Liver (tissue), 8 donors: ENCODE measurements at regions not wholly inside any gene's neighbourhood (a gene's known extent, or its start where the extent isn't known, plus 50 kb on each side); places are given as distances from the start of the nearest gene placed in this dataset.

Experiments
- DNase-seq: peaks from one replicate; pipeline ENCODE4 v3.0.0-alpha.2; 2017; ENCODE audit warnings: low spot score
- H3K27ac ChIP-seq, 2 donors: one replicate each; pipeline ENCODE4 v1.7.0; 2013; ENCODE audit warnings: inconsistent platforms in 2 of 2, low read length in 2 of 2, control low read depth in 1 of 2, low read depth in 1 of 2, mild to moderate bottlenecking in 1 of 2
- H3K27me3 ChIP-seq, 4 donors: one replicate each; pipeline versions ENCODE4 v1.6.1 to v1.7.0; 2013; ENCODE audit warnings: low read length in 3 of 4, inconsistent platforms in 1 of 4, mild to moderate bottlenecking in 1 of 4, moderate library complexity in 1 of 4; ENCODE audit not compliant: control insufficient read depth in 4 of 4, insufficient read depth in 4 of 4
- H3K36me3 ChIP-seq, 4 donors: one replicate each; pipeline versions ENCODE4 v1.6.1 to v1.7.0; 2013; ENCODE audit warnings: low read length in 3 of 4, mild to moderate bottlenecking in 3 of 4, low read depth in 1 of 4, moderate library complexity in 1 of 4; ENCODE audit not compliant: control insufficient read depth in 4 of 4, insufficient read depth in 3 of 4
- H3K4me1 ChIP-seq, 4 donors: one replicate each; pipeline versions ENCODE4 v1.6.1 to v1.7.0; 2013; ENCODE audit warnings: low read length in 3 of 4, mild to moderate bottlenecking in 3 of 4, moderate library complexity in 1 of 4; ENCODE audit not compliant: control insufficient read depth in 4 of 4, insufficient read depth in 4 of 4
- H3K4me3 ChIP-seq, 3 donors: one replicate each; pipeline versions ENCODE4 v1.6.1 to v1.7.0; 2013; ENCODE audit warnings: low read length in 3 of 3, control low read depth in 1 of 3, low read depth in 1 of 3, mild to moderate bottlenecking in 1 of 3
- H3K9ac ChIP-seq, 2 donors: one replicate each; pipeline ENCODE4 v1.7.0; 2013; ENCODE audit warnings: low read length in 2 of 2, mild to moderate bottlenecking in 2 of 2, moderate library complexity in 2 of 2, control low read depth in 1 of 2, low read depth in 1 of 2
- H3K9me3 ChIP-seq, 4 donors: one replicate each; pipeline versions ENCODE4 v1.6.1 to v1.7.0; 2013; ENCODE audit warnings: low read length in 3 of 4; ENCODE audit not compliant: control insufficient read depth in 4 of 4
- CTCF ChIP-seq: fragments of 150-350 bp; IDR thresholded peaks from 2 replicates; pipeline ENCODE4 v1.5.1; 2017; ENCODE audit warnings: improper control_type of control experiment, low read depth, low read length; ENCODE audit not compliant: missing input control
- EGR1 ChIP-seq, 2 donors: IDR thresholded peaks; 2 replicates each; pipeline ENCODE4 v1.6.1; 2016 to 2018; ENCODE audit warnings: antibody characterized with exemption in 2 of 2, low read depth in 2 of 2
- FOXA1 ChIP-seq: IDR thresholded peaks from 2 replicates; pipeline ENCODE4 v1.6.1; 2016; ENCODE audit warnings: antibody characterized with exemption
- FOXA2 ChIP-seq: IDR thresholded peaks from 2 replicates; pipeline ENCODE4 v1.6.1; 2016; ENCODE audit warnings: antibody characterized with exemption
- GABPA ChIP-seq, 2 donors: IDR thresholded peaks in 1 of 2; conservative IDR thresholded peaks in 1 of 2; 2 replicates each; pipeline ENCODE4 v1.6.1; 2016; ENCODE audit warnings: antibody characterized with exemption in 2 of 2, mild to moderate bottlenecking in 1 of 2, moderate library complexity in 1 of 2
- HNF4A ChIP-seq, 2 donors: conservative IDR thresholded peaks; 2 replicates each; pipeline ENCODE4 v1.6.1; 2016; ENCODE audit warnings: antibody characterized with exemption in 2 of 2, mild to moderate bottlenecking in 2 of 2
- HNF4G ChIP-seq: IDR thresholded peaks from 2 replicates; pipeline ENCODE4 v1.6.1; 2016; ENCODE audit warnings: antibody characterized with exemption
- JUND ChIP-seq, 2 donors: IDR thresholded peaks; 2 replicates each; pipeline ENCODE4 v1.6.1; 2016; ENCODE audit warnings: antibody characterized with exemption in 2 of 2
- NR2F2 ChIP-seq: IDR thresholded peaks from 2 replicates; pipeline ENCODE4 v1.6.1; 2016; ENCODE audit warnings: antibody characterized with exemption
- RAD21 ChIP-seq, 2 donors: IDR thresholded peaks; 2 replicates each; pipeline ENCODE4 v1.6.1; 2016; ENCODE audit warnings: antibody characterized with exemption in 2 of 2, mild to moderate bottlenecking in 2 of 2
- REST ChIP-seq: IDR thresholded peaks from 2 replicates; pipeline ENCODE4 v1.6.1; 2016; ENCODE audit warnings: antibody characterized with exemption, mild to moderate bottlenecking
- RXRA ChIP-seq, 2 donors: IDR thresholded peaks; 2 replicates each; pipeline ENCODE4 v1.6.1; 2017 to 2018; ENCODE audit warnings: antibody characterized with exemption in 2 of 2, mild to moderate bottlenecking in 1 of 2
- SP1 ChIP-seq: IDR thresholded peaks from 2 replicates; pipeline ENCODE4 v1.6.1; 2018; ENCODE audit warnings: antibody characterized with exemption, mild to moderate bottlenecking
- TAF1 ChIP-seq: conservative IDR thresholded peaks from 2 replicates; pipeline ENCODE4 v1.6.1; 2016; ENCODE audit warnings: antibody characterized with exemption, mild to moderate bottlenecking
- YY1 ChIP-seq: IDR thresholded peaks from 2 replicates; pipeline ENCODE4 v1.6.1; 2016; ENCODE audit warnings: antibody characterized with exemption, mild to moderate bottlenecking
- WGBS: extraction: QIAGEN DNeasy Blood & Tissue Kit; methylation state at CpG from one replicate; pipeline ENCODE4 v1.1.7; 2013; 5-methylcytosine and 5-hydroxymethylcytosine counted together
- TF ChIP-seq, protein P1 (sequence below): IDR thresholded peaks from 2 replicates; pipeline ENCODE4 v1.6.1; 2016; ENCODE audit warnings: antibody characterized with exemption
- TF ChIP-seq, protein P2 (sequence below): IDR thresholded peaks from 2 replicates; pipeline ENCODE4 v1.6.1; 2016; ENCODE audit warnings: antibody characterized with exemption
- TF ChIP-seq, protein P3 (sequence below): IDR thresholded peaks from 2 replicates; pipeline ENCODE4 v1.6.1; 2016; ENCODE audit warnings: antibody characterized with exemption
- donor health status: healthy.
- donor health status: healthy.
- donor health status: healthy.
- donor health status: healthy.
- donor health status: healthy.

GRCh38 chr4:58688568-58688967 lies 1578.4 kb upstream of the IGFBP7 start:
- no peaks in the 10 kb centered on the region for H3K4me1 ChIP-seq
- H3K27ac ChIP-seq, result no peak overlapping the region
- H3K9ac ChIP-seq, result no peak overlapping the region
- no peak overlapping the region for H3K4me3 ChIP-seq
- no peaks in the 10 kb centered on the region for H3K27me3 ChIP-seq
- TF ChIP-seq SP1, result no peak
- no peak for TF ChIP-seq HNF4A (conservative IDR thresholded peaks at IDR 0.05)
- TF ChIP-seq, protein P1, sequence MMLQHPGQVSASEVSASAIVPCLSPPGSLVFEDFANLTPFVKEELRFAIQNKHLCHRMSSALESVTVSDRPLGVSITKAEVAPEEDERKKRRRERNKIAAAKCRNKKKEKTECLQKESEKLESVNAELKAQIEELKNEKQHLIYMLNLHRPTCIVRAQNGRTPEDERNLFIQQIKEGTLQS, result no peak
- no peak for TF ChIP-seq FOXA1
- no peak for TF ChIP-seq REST
- TF ChIP-seq RXRA (IDR thresholded peaks at IDR 0.05), result no peak
- TF ChIP-seq, protein P2, sequence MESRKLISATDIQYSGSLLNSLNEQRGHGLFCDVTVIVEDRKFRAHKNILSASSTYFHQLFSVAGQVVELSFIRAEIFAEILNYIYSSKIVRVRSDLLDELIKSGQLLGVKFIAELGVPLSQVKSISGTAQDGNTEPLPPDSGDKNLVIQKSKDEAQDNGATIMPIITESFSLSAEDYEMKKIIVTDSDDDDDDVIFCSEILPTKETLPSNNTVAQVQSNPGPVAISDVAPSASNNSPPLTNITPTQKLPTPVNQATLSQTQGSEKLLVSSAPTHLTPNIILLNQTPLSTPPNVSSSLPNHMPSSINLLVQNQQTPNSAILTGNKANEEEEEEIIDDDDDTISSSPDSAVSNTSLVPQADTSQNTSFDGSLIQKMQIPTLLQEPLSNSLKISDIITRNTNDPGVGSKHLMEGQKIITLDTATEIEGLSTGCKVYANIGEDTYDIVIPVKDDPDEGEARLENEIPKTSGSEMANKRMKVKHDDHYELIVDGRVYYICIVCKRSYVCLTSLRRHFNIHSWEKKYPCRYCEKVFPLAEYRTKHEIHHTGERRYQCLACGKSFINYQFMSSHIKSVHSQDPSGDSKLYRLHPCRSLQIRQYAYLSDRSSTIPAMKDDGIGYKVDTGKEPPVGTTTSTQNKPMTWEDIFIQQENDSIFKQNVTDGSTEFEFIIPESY, result no peak
- no peak for TF ChIP-seq TAF1
- no peak for TF ChIP-seq JUND (IDR thresholded peaks at IDR 0.05)
- no peak for TF ChIP-seq CTCF
- TF ChIP-seq RAD21 (IDR thresholded peaks at IDR 0.05), result no peak
- no peak for TF ChIP-seq HNF4G
- TF ChIP-seq, protein P3, sequence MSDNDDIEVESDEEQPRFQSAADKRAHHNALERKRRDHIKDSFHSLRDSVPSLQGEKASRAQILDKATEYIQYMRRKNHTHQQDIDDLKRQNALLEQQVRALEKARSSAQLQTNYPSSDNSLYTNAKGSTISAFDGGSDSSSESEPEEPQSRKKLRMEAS, result no peak
- TF ChIP-seq EGR1 (IDR thresholded peaks at IDR 0.05; ENCODE audit: low read depth in 2 of 2), result no peak
- TF ChIP-seq NR2F2, result no peak
- no peak for TF ChIP-seq FOXA2
- no peak for TF ChIP-seq YY1
- TF ChIP-seq GABPA (IDR thresholded peaks at IDR 0.05 in 1 of 2, conservative IDR thresholded peaks at IDR 0.05 in 1 of 2), result no peak
- no peaks in the 10 kb centered on the region for H3K36me3 ChIP-seq
- no peak for DNase-seq
- 52% methylated on average over 1 of the region's 1 CpG for WGBS
- no peaks in the 10 kb centered on the region for H3K9me3 ChIP-seq

- H3K9me3 ChIP-seq, result no peaks in the 10 kb centered on the region
- no peak for TF ChIP-seq FOXA1
- no peak for TF ChIP-seq JUND (IDR thresholded peaks at IDR 0.05)
- TF ChIP-seq FOXA2, result no peak
- TF ChIP-seq RXRA (IDR thresholded peaks at IDR 0.05), result no peak
- no peak for TF ChIP-seq TAF1
- TF ChIP-seq, protein P2, result no peak
- TF ChIP-seq RAD21 (IDR thresholded peaks at IDR 0.05), result no peak
- TF ChIP-seq EGR1 (IDR thresholded peaks at IDR 0.05; ENCODE audit: low read depth in 2 of 2), result no peak
- no peak for TF ChIP-seq GABPA (IDR thresholded peaks at IDR 0.05 in 1 of 2, conservative IDR thresholded peaks at IDR 0.05 in 1 of 2)
- no peak for TF ChIP-seq HNF4G
- no peak for TF ChIP-seq YY1
- no peak overlapping the region for H3K27ac ChIP-seq
- no peak overlapping the region for H3K9ac ChIP-seq
- 93% methylated on average over 1 of the region's 1 CpG for WGBS
- no peaks in the 10 kb centered on the region for H3K27me3 ChIP-seq
- H3K4me3 ChIP-seq, result no peak overlapping the region
- H3K4me1 ChIP-seq, result no peaks in the 10 kb centered on the region
- H3K36me3 ChIP-seq, result no peaks in the 10 kb centered on the region
- DNase-seq, result no peak
Measured at GRCh38 chr4:58679886-58680285, 1569.7 kb upstream of the IGFBP7 start.
